Transverse colon (tissue), 4 donors: ENCODE measurements at regions not wholly inside any gene's neighbourhood (a gene's known extent, or its start where the extent isn't known, plus 50 kb on each side); places are given as distances from the start of the nearest gene placed in this dataset.

Experiments
- DNase-seq: peaks from one replicate; pipeline ENCODE4 v3.0.0-alpha.2; 2019
- H3K27ac ChIP-seq, 4 donors: fragments of 200-600 bp; sonication (generic); 2 replicates each; pipeline ENCODE4 v1.5.1; 2016 to 2018; ENCODE audit warnings: inconsistent platforms in 4 of 4
- H3K27me3 ChIP-seq: fragments of 200-600 bp; sonication (generic); 2 replicates; pipeline ENCODE4 v1.5.1; 2017; ENCODE audit warnings: inconsistent platforms
- H3K36me3 ChIP-seq, 4 donors: fragments of 200-600 bp; sonication (generic); 2 replicates each; pipeline ENCODE4 v1.5.1; 2017 to 2019; ENCODE audit warnings: inconsistent platforms in 4 of 4
- H3K4me1 ChIP-seq, 4 donors: fragments of 200-600 bp; sonication (generic); 2 replicates each; pipeline ENCODE4 v1.5.1; 2017 to 2020; ENCODE audit warnings: inconsistent platforms in 4 of 4
- H3K4me3 ChIP-seq, 4 donors: fragments of 200-600 bp; sonication (generic); 1 replicate in 1 of 4; 2 replicates in 3 of 4; pipeline versions ENCODE4 v1.5.1 to v1.6.1; 2017 to 2019; ENCODE audit warnings: inconsistent platforms in 4 of 4
- H3K9me3 ChIP-seq, 2 donors: fragments of 200-600 bp; sonication (generic); 2 replicates each; pipeline ENCODE4 v1.5.1; 2017 to 2019; ENCODE audit warnings: inconsistent platforms in 2 of 2
- CTCF ChIP-seq, 5 experiments: fragments of 200-600 bp in 3 of 5; fragments of 450-650 bp in 2 of 5; sonication (generic) in 3 of 5; IDR thresholded peaks; 1 replicate in 2 of 5; 2 replicates in 3 of 5; pipeline ENCODE4 v1.5.1; 2016 to 2017; ENCODE audit warnings: antibody characterized with exemption in 5 of 5, inconsistent platforms in 3 of 5, mild to moderate bottlenecking in 2 of 5, moderate library complexity in 1 of 5
- EP300 ChIP-seq: sonication (generic); formaldehyde crosslinking; IDR thresholded peaks from one replicate; pipeline ENCODE4 v1.6.1; 2017; ENCODE audit warnings: antibody characterized with exemption, low read depth
- POLR2A ChIP-seq: fragments of 450-650 bp; IDR thresholded peaks from one replicate; pipeline ENCODE4 v1.6.1; 2016; ENCODE audit warnings: antibody characterized with exemption, mild to moderate bottlenecking, moderate library complexity
- POLR2AphosphoS5 ChIP-seq, 3 donors: sonication (generic); formaldehyde crosslinking; IDR thresholded peaks; one replicate each; pipeline ENCODE4 v1.6.1; 2016; ENCODE audit warnings: antibody characterized with exemption in 3 of 3
- WGBS, 2 donors: methylation state at CpG; one replicate each; pipeline ENCODE4 v1.1.5; 2018; ENCODE audit warnings: low coverage in 1 of 2; 5-methylcytosine and 5-hydroxymethylcytosine counted together
- in situ Hi-C, 4 donors: fragments of 200-750 bp; cut with MboI; loops; one replicate each; pipeline versions ENCODE4 v1.15.0 to v1.15.1; 2017; ENCODE audit warnings: low sequenced_read_pairs in 3 of 4, low pct_ligation_motif_present in 1 of 4, low pct_unique_long_range_greater_than_20kb in 1 of 4
- intact Hi-C: fragments of 100-400 bp; cut with DNase I; formaldehyde crosslinking; loops from one replicate; pipeline ENCODE4 v1.15.1; 2023; ENCODE audit warnings: low total_unique reads

- H3K36me3 ChIP-seq, result no peaks in the 10 kb centered on the region
- in situ Hi-C loops, result no loop called here
- TF ChIP-seq POLR2A, result no peak
- no peak for TF ChIP-seq POLR2AphosphoS5 (IDR thresholded peaks at IDR 0.05)
- no peak for TF ChIP-seq CTCF (IDR thresholded peaks at IDR 0.05)
- TF ChIP-seq EP300, result no peak
- H3K4me1 ChIP-seq, result peaks cover 4 to 16% (median 8%) of the 10 kb centered on the region in 4 donors
- intact Hi-C loops, result no loop called here
- no peaks in the 10 kb centered on the region for H3K9me3 ChIP-seq
- H3K27me3 ChIP-seq, result no peaks in the 10 kb centered on the region
- no peak for DNase-seq
- no peak overlapping the region for H3K27ac ChIP-seq
- no peak overlapping the region for H3K4me3 ChIP-seq
- 21 to 30% methylated on average over 1 of the region's 1 CpG for WGBS, 2 donors
Observed at GRCh38 chr6:82072121-82072521, 175.4 kb downstream of the IBTK start.

- WGBS, 2 donors, result 43 to 89% methylated on average over 1 to 2 of the region's 2 CpGs
- Histone ChIP-seq H3K4me3 (no peak overlapping the region), H3K9me3 (no peaks in the 10 kb centered on the region), H3K4me1 (peaks cover 0 to 7% (median 2%) of the 10 kb centered on the region in 4 donors), H3K27ac (no peak overlapping the region), H3K36me3 (no peaks in the 10 kb centered on the region), H3K27me3 (no peaks in the 10 kb centered on the region)
- intact Hi-C loops, result no loop called here
- no peak for TF ChIP-seq EP300
- no peak for TF ChIP-seq POLR2A
- TF ChIP-seq CTCF (IDR thresholded peaks at IDR 0.05), result no peak
- TF ChIP-seq POLR2AphosphoS5 (IDR thresholded peaks at IDR 0.05), result no peak
- DNase-seq, result no peak
- in situ Hi-C loops, result no loop called here
Observed at GRCh38 chr6:82068721-82069120, 178.8 kb downstream of the IBTK start.

GRCh38 chr6:82066991-82067411, 180.5 kb downstream of the IBTK start:
- no peaks in the 10 kb centered on the region for H3K9me3 ChIP-seq
- H3K4me1 ChIP-seq, result peaks cover 0 to 2% (median under 1%) of the 10 kb centered on the region in 4 donors
- peak; percentile 15 for DNase-seq
- no peak for TF ChIP-seq CTCF (IDR thresholded peaks at IDR 0.05)
- TF ChIP-seq POLR2AphosphoS5 (IDR thresholded peaks at IDR 0.05), result no peak
- no peak for TF ChIP-seq POLR2A
- TF ChIP-seq EP300, result no peak
- 53 to 63% methylated on average over 4 of the region's 4 CpGs for WGBS, 2 donors
- H3K27me3 ChIP-seq, result no peaks in the 10 kb centered on the region
- intact Hi-C loops, result no loop called here
- H3K27ac ChIP-seq, result no peak overlapping the region
- H3K4me3 ChIP-seq, result no peak overlapping the region
- H3K36me3 ChIP-seq, result no peaks in the 10 kb centered on the region
- in situ Hi-C loops, result no loop called here

GRCh38 chr6:82066196-82066595, 181.3 kb downstream of the IBTK start:
- no peak for DNase-seq
- no peaks in the 10 kb centered on the region for H3K27me3 ChIP-seq
- in situ Hi-C loops (no loop called here), intact Hi-C loops (no loop called here)
- no peaks in the 10 kb centered on the region for H3K4me1 ChIP-seq
- no peak for TF ChIP-seq CTCF (IDR thresholded peaks at IDR 0.05)
- TF ChIP-seq EP300, result no peak
- no peak for TF ChIP-seq POLR2AphosphoS5 (IDR thresholded peaks at IDR 0.05)
- no peak for TF ChIP-seq POLR2A
- H3K27ac ChIP-seq, result no peak overlapping the region
- no peaks in the 10 kb centered on the region for H3K9me3 ChIP-seq
- no peaks in the 10 kb centered on the region for H3K36me3 ChIP-seq
- no peak overlapping the region for H3K4me3 ChIP-seq
